IMR-90 (cell line): ENCODE measurements at regions not wholly inside any gene's neighbourhood (a gene's known extent, or its start where the extent isn't known, plus 50 kb on each side); places are given as distances from the start of the nearest gene placed in this dataset.

Experiments used
- CEBPB ChIP-seq: IDR thresholded peaks from 2 replicates; pipeline ENCODE4 v1.6.1; 2012; ENCODE audit warnings: low read depth, low read length, improper control_type of control experiment
- CHD1 ChIP-seq: IDR thresholded peaks from 2 replicates; pipeline ENCODE4 v1.6.1; 2012; ENCODE audit warnings: low read depth, low read length, improper control_type of control experiment
- MAZ ChIP-seq: IDR thresholded peaks from 2 replicates; pipeline ENCODE4 v1.6.1; 2012; ENCODE audit warnings: low read depth, mild to moderate bottlenecking, low read length, improper control_type of control experiment, moderate library complexity, borderline replicate concordance
- POLR2A ChIP-seq: IDR thresholded peaks from 2 replicates; pipeline ENCODE4 v1.6.1; 2012; ENCODE audit warnings: mild to moderate bottlenecking, low read depth, low read length
- RAD21 ChIP-seq: IDR thresholded peaks from 2 replicates; pipeline ENCODE4 v1.6.1; 2012; ENCODE audit warnings: low read length, improper control_type of control experiment
- SMC3 ChIP-seq: fragments of 150-350 bp; IDR thresholded peaks from 2 replicates; pipeline ENCODE4 v1.6.1; 2016; ENCODE audit warnings: low read depth, mild to moderate bottlenecking, antibody characterized with exemption, low read length, moderate library complexity
- TF ChIP-seq, protein P1 (sequence below): conservative IDR thresholded peaks from 2 replicates; pipeline ENCODE4 v1.5.1; 2012; ENCODE audit warnings: mild to moderate bottlenecking, low read depth, low read length, improper control_type of control experiment
- TF ChIP-seq, protein P2 (sequence below): fragments of 150-350 bp; IDR thresholded peaks from 2 replicates; pipeline ENCODE4 v1.6.1; 2016; ENCODE audit warnings: low read depth, mild to moderate bottlenecking, low read length, moderate library complexity, borderline replicate concordance

DNA sequence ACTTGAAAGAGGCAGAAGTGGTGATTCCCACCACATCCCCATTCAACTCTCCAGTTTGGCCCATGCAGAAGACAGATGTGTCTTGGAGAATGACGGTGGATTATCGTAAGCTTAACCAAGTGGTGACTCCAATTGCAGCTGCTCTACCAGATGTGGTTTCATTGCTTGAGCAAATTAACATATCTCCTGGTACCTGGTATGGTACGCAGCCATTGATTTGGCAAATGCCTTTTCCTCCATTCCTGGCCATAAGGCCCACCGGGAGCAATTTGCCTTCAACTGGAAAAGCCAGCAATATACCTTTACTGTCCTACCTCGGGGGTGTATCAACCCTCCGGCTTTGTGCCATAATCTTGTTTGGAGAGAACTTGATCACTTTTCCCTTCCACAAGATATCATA, 411.5 kb upstream of the SMIM21 start:
- TF ChIP-seq, protein P1, sequence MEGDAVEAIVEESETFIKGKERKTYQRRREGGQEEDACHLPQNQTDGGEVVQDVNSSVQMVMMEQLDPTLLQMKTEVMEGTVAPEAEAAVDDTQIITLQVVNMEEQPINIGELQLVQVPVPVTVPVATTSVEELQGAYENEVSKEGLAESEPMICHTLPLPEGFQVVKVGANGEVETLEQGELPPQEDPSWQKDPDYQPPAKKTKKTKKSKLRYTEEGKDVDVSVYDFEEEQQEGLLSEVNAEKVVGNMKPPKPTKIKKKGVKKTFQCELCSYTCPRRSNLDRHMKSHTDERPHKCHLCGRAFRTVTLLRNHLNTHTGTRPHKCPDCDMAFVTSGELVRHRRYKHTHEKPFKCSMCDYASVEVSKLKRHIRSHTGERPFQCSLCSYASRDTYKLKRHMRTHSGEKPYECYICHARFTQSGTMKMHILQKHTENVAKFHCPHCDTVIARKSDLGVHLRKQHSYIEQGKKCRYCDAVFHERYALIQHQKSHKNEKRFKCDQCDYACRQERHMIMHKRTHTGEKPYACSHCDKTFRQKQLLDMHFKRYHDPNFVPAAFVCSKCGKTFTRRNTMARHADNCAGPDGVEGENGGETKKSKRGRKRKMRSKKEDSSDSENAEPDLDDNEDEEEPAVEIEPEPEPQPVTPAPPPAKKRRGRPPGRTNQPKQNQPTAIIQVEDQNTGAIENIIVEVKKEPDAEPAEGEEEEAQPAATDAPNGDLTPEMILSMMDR: no peak
- no peak for TF ChIP-seq CEBPB
- no peak for TF ChIP-seq POLR2A
- TF ChIP-seq SMC3: no peak
- TF ChIP-seq MAZ: no peak
- no peak for TF ChIP-seq CHD1
- TF ChIP-seq, protein P2, sequence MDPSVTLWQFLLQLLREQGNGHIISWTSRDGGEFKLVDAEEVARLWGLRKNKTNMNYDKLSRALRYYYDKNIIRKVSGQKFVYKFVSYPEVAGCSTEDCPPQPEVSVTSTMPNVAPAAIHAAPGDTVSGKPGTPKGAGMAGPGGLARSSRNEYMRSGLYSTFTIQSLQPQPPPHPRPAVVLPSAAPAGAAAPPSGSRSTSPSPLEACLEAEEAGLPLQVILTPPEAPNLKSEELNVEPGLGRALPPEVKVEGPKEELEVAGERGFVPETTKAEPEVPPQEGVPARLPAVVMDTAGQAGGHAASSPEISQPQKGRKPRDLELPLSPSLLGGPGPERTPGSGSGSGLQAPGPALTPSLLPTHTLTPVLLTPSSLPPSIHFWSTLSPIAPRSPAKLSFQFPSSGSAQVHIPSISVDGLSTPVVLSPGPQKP: no peak
- TF ChIP-seq RAD21: no peak
